HG03159 (cell line): ENCODE measurements at regions not wholly inside any gene's neighbourhood (a gene's known extent, or its start where the extent isn't known, plus 50 kb on each side); places are given as distances from the start of the nearest gene placed in this dataset.

Experiments
- ATAC-seq: cut with Tn5 transposase; IDR thresholded peaks from one replicate; pipeline ENCODE4 v1.9.1; 2021; ENCODE audit warnings: mild to moderate bottlenecking, moderate library complexity; ENCODE audit not compliant: unreplicated experiment

DNA sequence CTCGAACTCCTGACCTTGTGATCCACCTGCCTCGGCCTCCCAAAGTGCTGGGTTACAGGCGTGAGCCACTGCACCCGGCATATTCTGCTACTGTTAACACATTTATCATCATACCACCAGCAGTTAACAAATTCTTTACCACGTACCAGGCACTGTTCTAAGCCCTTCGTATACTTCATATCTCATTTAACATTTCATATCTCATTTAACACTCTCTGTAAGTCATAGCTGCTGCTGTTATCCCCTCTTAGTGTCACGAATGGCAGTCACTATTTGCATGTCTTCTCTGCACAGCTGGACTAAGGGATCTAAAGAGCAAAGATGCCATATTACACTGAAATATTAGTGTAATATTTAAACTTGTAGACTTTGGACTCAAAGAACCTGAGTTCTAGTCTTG, 462.5 kb upstream of the DAB1 start:
- no peak for ATAC-seq

- no peak for ATAC-seq
Observed at GRCh38 chr1:57883642-57883995, 459.8 kb upstream of the DAB1 start.

GRCh38 chr1:57882934-57883641, 459.2 kb upstream of the DAB1 start:
- ATAC-seq: no peak

DNA sequence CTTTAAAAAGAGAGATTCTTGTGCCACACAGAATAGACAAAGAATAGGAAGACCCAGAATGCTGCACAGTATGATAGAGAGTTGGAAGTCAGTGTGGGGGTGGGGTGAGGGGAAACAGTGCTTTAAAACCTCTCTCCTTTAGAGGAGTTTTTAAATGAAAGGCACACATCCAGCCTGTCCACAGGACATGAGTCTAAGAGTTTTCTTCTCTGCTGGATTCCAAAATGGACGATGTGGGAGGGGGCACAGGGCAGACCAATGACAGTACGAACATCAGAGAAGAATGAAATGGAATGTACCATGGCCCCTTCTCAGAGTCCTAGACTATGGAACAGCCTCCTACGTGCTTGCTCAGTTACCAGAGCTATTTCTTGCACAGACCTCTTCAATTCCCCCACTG, 458.2 kb upstream of the DAB1 start:
- no peak for ATAC-seq

- ATAC-seq: no peak
Observed at GRCh38 chr1:57881639-57882038, 457.8 kb upstream of the DAB1 start.

- ATAC-seq: no peak
Observed at GRCh38 chr1:57879700-57880099, 455.8 kb upstream of the DAB1 start.

DNA sequence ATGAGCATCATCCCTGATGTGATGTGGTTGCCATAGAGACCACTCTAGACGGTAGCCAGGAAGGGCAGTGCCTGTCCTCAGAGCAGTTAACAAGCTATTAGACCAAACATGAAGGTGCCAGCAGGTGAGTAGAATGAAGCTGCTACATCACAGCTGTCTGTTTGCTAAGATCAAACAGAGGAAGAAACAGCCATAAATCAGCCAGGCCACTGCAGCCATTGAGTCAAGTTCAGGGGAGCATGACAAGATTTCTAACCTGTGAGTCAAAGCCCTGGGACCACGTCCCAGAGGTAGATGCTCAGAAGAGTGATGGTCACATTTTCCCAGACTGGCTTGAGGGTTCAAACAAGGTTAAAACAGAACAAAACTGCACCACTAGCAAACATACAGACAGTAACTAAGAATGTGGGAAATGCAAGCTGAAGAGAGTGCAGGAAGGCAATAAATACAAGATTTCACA, 450.6 kb upstream of the DAB1 start:
- no peak for ATAC-seq

DNA sequence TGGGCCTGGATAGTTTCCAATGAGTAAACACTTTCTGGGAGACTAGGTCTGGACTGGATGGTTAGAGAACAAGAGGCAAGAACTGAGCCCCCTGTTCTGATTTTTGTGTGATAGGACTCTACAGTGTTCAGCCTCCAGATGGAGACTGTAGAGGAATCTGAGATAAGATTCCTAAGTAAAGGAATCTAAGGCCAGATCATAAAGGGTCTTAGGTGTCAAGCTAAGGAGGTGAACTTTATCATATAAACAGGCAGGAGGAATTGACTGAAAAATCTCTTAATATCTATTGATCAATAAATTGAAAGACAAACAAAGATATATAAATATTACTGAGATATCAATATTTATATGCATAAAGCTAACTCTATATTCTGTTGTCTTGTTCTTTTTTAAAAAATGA, 449.1 kb upstream of the DAB1 start:
- ATAC-seq: no peak

- ATAC-seq: no peak
Observed at GRCh38 chr1:57868908-57869307, 445.0 kb upstream of the DAB1 start.

- ATAC-seq: no peak
Observed at GRCh38 chr1:57868239-57868638, 444.4 kb upstream of the DAB1 start.

GRCh38 chr1:57866998-57867397, 443.1 kb upstream of the DAB1 start:
- no peak for ATAC-seq

DNA sequence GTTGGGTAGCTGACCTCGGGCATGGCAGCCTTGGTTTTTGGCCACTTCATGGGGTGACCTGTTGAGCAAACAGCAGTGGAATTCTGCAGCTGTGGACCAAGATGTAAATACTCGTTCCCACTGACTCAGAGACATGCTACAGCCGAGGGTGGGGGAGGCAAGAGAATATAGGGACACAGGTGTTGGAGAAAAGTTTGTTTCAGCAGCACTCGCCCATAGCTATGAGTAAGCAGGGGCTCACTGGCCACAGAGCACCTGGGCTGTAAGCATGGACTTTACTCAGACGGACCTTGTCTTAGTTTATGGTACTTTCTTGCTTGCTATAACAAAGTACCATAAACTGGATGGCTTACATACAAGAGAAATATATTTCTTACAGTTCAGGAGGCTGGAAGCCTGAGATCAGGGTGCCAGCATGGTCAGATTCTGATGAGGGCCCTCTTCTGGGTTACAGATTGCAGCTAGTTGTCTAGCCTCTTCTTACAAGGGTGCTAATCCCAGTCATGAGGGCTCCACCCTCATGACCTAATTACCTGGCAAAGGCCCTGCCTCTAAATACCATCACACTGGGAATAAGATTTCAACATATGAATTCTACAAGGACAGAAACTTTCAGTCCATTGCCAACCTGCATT, 437.2 kb upstream of the DAB1 start:
- no peak for ATAC-seq

DNA sequence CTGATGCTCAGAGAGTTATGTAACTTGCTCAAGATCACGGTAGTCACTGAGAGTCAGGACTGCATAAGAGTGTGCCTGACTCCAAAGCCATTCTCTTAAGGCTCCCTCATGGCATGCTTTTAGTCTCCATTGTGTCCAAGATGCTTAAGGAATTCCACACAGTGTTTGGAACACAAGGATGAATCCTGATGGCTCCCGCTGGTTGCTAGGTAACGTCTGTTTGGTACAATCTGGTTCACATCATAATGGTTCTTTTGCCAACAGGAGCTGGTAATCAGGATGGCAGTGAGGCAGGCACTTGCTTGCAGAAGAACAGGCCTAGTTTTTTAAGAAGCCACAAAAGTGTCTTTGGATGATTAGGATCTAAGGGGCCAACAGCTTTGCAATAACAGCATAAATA, 436.5 kb upstream of the DAB1 start:
- ATAC-seq: no peak

DNA sequence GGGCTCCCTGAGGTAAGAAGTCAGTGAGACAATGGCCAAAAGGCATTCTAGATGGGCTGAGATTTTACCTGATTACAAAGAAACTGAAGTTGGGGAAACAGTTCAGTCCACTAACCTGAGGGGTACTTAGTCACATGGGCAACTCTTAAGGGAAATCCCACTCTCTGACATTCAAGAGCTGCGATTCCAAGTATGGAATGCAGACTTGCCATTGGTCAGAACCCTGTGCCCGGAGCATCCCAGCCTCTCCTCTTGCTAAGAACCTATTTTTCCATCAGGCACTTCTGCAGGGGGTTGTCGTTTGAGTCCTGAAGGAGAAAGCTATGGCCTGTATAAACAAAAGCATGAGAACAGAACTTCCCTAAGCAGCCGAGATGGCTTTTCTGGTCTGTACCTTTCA, 434.9 kb upstream of the DAB1 start:
- ATAC-seq: no peak

GRCh38 chr1:57857809-57858208, 433.9 kb upstream of the DAB1 start:
- ATAC-seq: no peak

- no peak for ATAC-seq
Observed at GRCh38 chr1:57854436-57854835, 430.6 kb upstream of the DAB1 start.

GRCh38 chr1:57850176-57850940, 426.5 kb upstream of the DAB1 start:
- ATAC-seq: no peak

DNA sequence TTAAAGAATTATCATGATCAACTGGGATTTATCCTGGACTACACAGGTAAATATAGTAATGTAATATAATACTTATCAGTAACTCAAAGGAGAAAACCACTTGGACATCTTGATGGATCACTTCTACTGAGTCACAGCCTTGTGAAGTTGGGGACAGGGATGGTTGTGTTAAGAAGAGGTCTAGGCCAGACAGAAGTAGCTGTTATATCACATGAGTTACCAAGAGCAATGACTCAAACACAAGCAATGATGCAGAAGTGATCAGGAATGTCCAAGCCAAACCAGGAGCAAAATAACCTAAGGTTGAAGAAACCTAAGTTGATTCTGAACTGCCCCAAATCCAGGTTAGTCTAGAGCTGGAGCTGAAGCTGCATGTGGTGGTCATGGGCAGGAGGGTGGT, 424.5 kb upstream of the DAB1 start:
- no peak for ATAC-seq

DNA sequence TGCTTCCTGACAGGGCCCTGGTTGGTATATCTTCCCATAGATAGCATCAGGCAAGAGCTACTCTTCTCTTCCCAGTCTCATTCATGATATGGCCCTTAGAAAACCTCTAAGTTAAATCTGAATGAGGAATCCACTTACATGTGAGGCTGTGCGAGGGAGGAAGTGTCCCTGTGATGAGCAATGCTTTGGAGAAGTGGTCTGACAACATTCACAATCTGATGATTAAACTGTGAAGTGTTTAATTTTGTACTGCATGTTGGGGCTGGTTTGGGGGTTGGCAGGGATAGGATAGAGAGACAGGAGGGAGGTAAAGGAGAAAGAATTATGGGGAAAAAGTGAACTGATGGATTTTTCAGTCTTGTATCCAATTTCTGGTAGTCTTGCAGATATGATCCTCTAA, 421.2 kb upstream of the DAB1 start:
- ATAC-seq: no peak

GRCh38 chr1:57844382-57844980, 420.6 kb upstream of the DAB1 start:
- ATAC-seq: no peak

DNA sequence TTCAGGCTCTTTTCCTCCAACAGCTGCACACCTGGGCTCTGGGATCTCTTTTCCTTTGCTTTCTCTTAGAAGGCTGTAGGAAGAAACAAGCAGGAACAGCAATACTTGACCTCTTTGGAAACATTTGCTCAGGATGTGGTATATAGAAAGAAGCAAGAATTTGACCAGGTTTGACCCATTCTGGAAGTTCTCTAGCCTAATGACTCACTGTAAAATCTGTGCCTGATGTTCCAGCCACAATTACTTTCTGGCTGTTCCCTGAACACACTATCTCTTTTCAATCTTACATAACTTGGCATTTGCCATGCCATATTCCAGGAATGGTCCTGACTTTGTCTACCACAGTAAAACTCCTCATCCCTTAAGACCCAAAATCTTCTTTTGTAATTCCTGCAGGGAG, 419.9 kb upstream of the DAB1 start:
- ATAC-seq: no peak

- no peak for ATAC-seq
Observed at GRCh38 chr1:57839526-57839925, 415.7 kb upstream of the DAB1 start.
